HEK293 (cell line): ENCODE measurements at regions not wholly inside any gene's neighbourhood (a gene's known extent, or its start where the extent isn't known, plus 50 kb on each side); places are given as distances from the start of the nearest gene placed in this dataset.

Experiments used
- CTCF ChIA-PET: fragments of 350-600 bp; formaldehyde crosslinking; extraction: SDS; loops from one replicate; lab custom pipeline; 2021; ENCODE audit warnings: antibody characterized with exemption; lab: Yijun Ruan, JAX
- POLR2A ChIA-PET: fragments of 300-600 bp; formaldehyde crosslinking; extraction: SDS; loops from one replicate; lab custom pipeline; 2020; ENCODE audit warnings: antibody characterized with exemption, inconsistent platforms; lab: Yijun Ruan, JAX
- H3K27ac ChIP-seq: fragments of 200-500 bp; sonication (Bioruptor generic); 2 replicates; pipeline ENCODE4 v1.5.1; 2014; ENCODE audit warnings: low read depth, low read length, control low read depth, inconsistent platforms; ENCODE audit errors: extremely low read depth
- H3K36me3 ChIP-seq, 2 experiments: fragments of 200-500 bp in 1 of 2; sonication (Bioruptor generic) in 1 of 2; 1 replicate in 1 of 2; 2 replicates in 1 of 2; pipeline ENCODE4 v1.5.1; 2014 to 2017; ENCODE audit warnings: inconsistent platforms in 2 of 2, low read length in 2 of 2; ENCODE audit not compliant: control insufficient read depth in 2 of 2, insufficient read depth in 1 of 2
- H3K4me1 ChIP-seq: fragments of 200-500 bp; sonication (Bioruptor generic); 2 replicates; pipeline ENCODE4 v1.5.1; 2014; ENCODE audit warnings: mild to moderate bottlenecking, low read length, inconsistent platforms; ENCODE audit not compliant: control insufficient read depth, insufficient read depth
- H3K4me3 ChIP-seq: 2 replicates; pipeline ENCODE4 v1.5.1; 2011; ENCODE audit warnings: low read depth, mild to moderate bottlenecking, control low read depth, low read length, moderate library complexity
- H3K9me3 ChIP-seq: fragments of 200-500 bp; sonication (Bioruptor generic); 2 replicates; pipeline ENCODE4 v1.5.1; 2014; ENCODE audit warnings: low read depth, low read length, inconsistent platforms; ENCODE audit not compliant: control insufficient read depth, insufficient read depth
- EGR2 ChIP-seq: fragments of 450-650 bp; formaldehyde crosslinking; IDR thresholded peaks from 2 replicates; pipeline ENCODE4 v1.5.1; 2016; ENCODE audit warnings: low read depth, missing biosample characterization, missing genetic modification characterization
- IKZF3 ChIP-seq: fragments of 450-650 bp; IDR thresholded peaks from 2 replicates; pipeline ENCODE4 v1.5.0; 2018; ENCODE audit warnings: missing biosample characterization, mild to moderate bottlenecking, missing genetic modification characterization, moderate library complexity
- MEIS1 ChIP-seq: sonication (generic); formaldehyde crosslinking; IDR thresholded peaks from 2 replicates; pipeline ENCODE4 v1.8.1; 2022; ENCODE audit warnings: missing genetic modification reagents, mild to moderate bottlenecking, borderline replicate concordance
- MZF1 ChIP-seq: fragments of 450-650 bp; formaldehyde crosslinking; IDR thresholded peaks from 2 replicates; pipeline ENCODE4 v1.5.1; 2017; ENCODE audit warnings: missing biosample characterization, missing genetic modification characterization, borderline replicate concordance
- PRDM1 ChIP-seq: fragments of 450-650 bp; formaldehyde crosslinking; IDR thresholded peaks from 2 replicates; pipeline ENCODE4; 2016; ENCODE audit warnings: missing biosample characterization, missing genetic modification characterization
- REPIN1 ChIP-seq: fragments of 450-650 bp; formaldehyde crosslinking; IDR thresholded peaks from 2 replicates; pipeline ENCODE4 v1.5.1; 2017; ENCODE audit warnings: missing biosample characterization, missing genetic modification characterization, low read depth
- ZBTB17 ChIP-seq: fragments of 450-650 bp; formaldehyde crosslinking; IDR thresholded peaks from 2 replicates; pipeline ENCODE4 v1.5.1; 2016; ENCODE audit warnings: missing biosample characterization, missing genetic modification characterization
- ZBTB20 ChIP-seq: fragments of 450-650 bp; formaldehyde crosslinking; IDR thresholded peaks from 2 replicates; pipeline ENCODE4 v1.5.1; 2016; ENCODE audit warnings: missing biosample characterization, missing genetic modification characterization
- ZFP37 ChIP-seq: fragments of 450-650 bp; formaldehyde crosslinking; IDR thresholded peaks from 2 replicates; pipeline ENCODE4 v1.5.1; 2016; ENCODE audit warnings: missing biosample characterization, missing genetic modification characterization
- ZNF140 ChIP-seq: fragments of 450-650 bp; formaldehyde crosslinking; IDR thresholded peaks from 2 replicates; pipeline ENCODE4 v1.5.1; 2016; ENCODE audit warnings: missing biosample characterization, missing genetic modification characterization
- ZNF16 ChIP-seq: fragments of 450-650 bp; formaldehyde crosslinking; IDR thresholded peaks from 2 replicates; pipeline ENCODE4 v1.5.1; 2016; ENCODE audit warnings: low read depth, missing biosample characterization, missing genetic modification characterization
- ZNF2 ChIP-seq: fragments of 450-650 bp; formaldehyde crosslinking; IDR thresholded peaks from 2 replicates; pipeline ENCODE4 v1.5.1; 2016; ENCODE audit warnings: missing biosample characterization, missing genetic modification characterization
- ZNF202 ChIP-seq: fragments of 450-650 bp; formaldehyde crosslinking; IDR thresholded peaks from 2 replicates; pipeline ENCODE4 v1.5.1; 2016; ENCODE audit warnings: missing biosample characterization, missing genetic modification characterization, borderline replicate concordance
- ZNF214 ChIP-seq: fragments of 450-650 bp; formaldehyde crosslinking; IDR thresholded peaks from 2 replicates; pipeline ENCODE4 v1.5.1; 2017; ENCODE audit warnings: missing biosample characterization, mild to moderate bottlenecking, missing genetic modification characterization, borderline replicate concordance
- ZNF23 ChIP-seq: fragments of 450-650 bp; formaldehyde crosslinking; IDR thresholded peaks from 2 replicates; pipeline ENCODE4 v1.5.1; 2016; ENCODE audit warnings: missing biosample characterization, missing genetic modification characterization, borderline replicate concordance
- ZNF239 ChIP-seq: fragments of 450-650 bp; formaldehyde crosslinking; IDR thresholded peaks from 2 replicates; pipeline ENCODE4 v1.5.1; 2016; ENCODE audit warnings: missing biosample characterization, missing genetic modification characterization
- ZNF311 ChIP-seq: fragments of 450-650 bp; formaldehyde crosslinking; IDR thresholded peaks from 2 replicates; pipeline ENCODE4 v1.5.1; 2017; ENCODE audit warnings: missing biosample characterization, missing genetic modification characterization, borderline replicate concordance
- ZNF549 ChIP-seq: fragments of 450-650 bp; IDR thresholded peaks from 2 replicates; pipeline ENCODE4 v1.5.1; 2018; ENCODE audit warnings: missing biosample characterization, missing genetic modification characterization, mild to moderate bottlenecking, inconsistent platforms, moderate library complexity
- ZNF600 ChIP-seq: fragments of 450-650 bp; formaldehyde crosslinking; IDR thresholded peaks from 2 replicates; pipeline ENCODE4 v1.5.1; 2016; ENCODE audit warnings: missing biosample characterization, missing genetic modification characterization
- ZNF664 ChIP-seq: fragments of 450-650 bp; formaldehyde crosslinking; IDR thresholded peaks from 2 replicates; pipeline ENCODE4 v1.5.1; 2016; ENCODE audit warnings: missing biosample characterization, missing genetic modification characterization
- ZNF777 ChIP-seq: fragments of 450-650 bp; formaldehyde crosslinking; IDR thresholded peaks from 2 replicates; pipeline ENCODE4 v1.5.1; 2017; ENCODE audit warnings: missing biosample characterization, missing genetic modification characterization, borderline replicate concordance
- ZNF830 ChIP-seq: fragments of 450-650 bp; IDR thresholded peaks from 2 replicates; pipeline ENCODE4 v1.5.0; 2018; ENCODE audit warnings: missing biosample characterization, missing genetic modification characterization, low read depth, mild to moderate bottlenecking, moderate library complexity
- ZNF837 ChIP-seq: fragments of 450-650 bp; formaldehyde crosslinking; IDR thresholded peaks from 2 replicates; pipeline ENCODE4 v1.5.1; 2016; ENCODE audit warnings: missing biosample characterization, missing genetic modification characterization
- ZSCAN16 ChIP-seq: fragments of 450-650 bp; formaldehyde crosslinking; IDR thresholded peaks from 2 replicates; pipeline ENCODE4 v1.5.1; 2016; ENCODE audit warnings: missing biosample characterization, missing genetic modification characterization
- TF ChIP-seq, protein P1 (sequence below): fragments of 450-650 bp; formaldehyde crosslinking; IDR thresholded peaks from 2 replicates; pipeline ENCODE4 v1.5.1; 2016; ENCODE audit warnings: missing biosample characterization, missing genetic modification characterization
- TF ChIP-seq, protein P2 (sequence below): fragments of 450-650 bp; formaldehyde crosslinking; IDR thresholded peaks from 2 replicates; pipeline ENCODE4 v1.5.1; 2016; ENCODE audit warnings: missing biosample characterization, missing genetic modification characterization

DNA sequence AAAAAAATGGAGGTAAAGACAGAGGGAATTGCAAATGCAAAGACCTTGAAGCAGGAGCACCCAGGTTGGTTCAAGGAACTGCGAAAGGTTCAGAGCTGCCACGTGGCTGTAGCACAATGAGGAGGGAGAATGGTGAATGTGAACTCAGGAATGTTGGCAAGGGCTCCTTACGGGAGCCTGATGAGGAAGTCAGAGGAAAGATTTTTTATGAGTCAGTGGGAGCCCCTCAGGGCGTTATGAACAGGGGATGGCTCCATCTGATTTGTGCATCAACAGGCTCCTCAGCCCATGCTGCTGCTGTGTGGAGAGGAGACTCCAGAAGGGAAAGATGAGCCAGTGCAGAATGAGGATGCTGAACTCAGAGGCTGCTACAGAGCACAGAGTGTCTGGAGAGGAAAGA lies 194.4 kb downstream of the ARRDC4 start (continued):
- TF ChIP-seq ZNF23 (tag by site-specific recombination) = no peak
- TF ChIP-seq, all 188 proteins: peak for 0

DNA sequence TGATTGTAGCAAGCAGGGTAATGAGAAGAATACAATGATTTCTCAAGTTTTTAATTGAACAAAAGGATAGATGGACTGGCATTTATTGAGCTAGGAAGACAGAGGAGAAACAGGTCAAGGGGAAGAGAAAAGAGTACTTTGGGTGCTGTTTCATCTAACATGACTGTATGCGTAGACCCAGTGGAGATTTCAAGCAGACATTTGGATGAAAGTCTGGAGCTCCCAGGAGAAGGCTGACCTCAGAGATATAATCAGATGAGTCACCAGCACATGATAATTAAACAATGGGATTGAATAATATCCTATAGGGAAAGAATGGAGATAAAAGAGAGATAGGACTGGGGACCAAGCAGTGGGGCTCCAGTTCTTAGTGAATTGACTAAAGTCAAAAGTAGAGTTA lies 194.9 kb downstream of the ARRDC4 start:
- H3K36me3 ChIP-seq = no peaks in the 10 kb centered on the region
- H3K4me3 ChIP-seq = no peak overlapping the region
- H3K4me1 ChIP-seq = no peaks in the 10 kb centered on the region; the same call in 1 of the 2 replicates
- H3K27ac ChIP-seq = no peak overlapping the region
- TF ChIP-seq MZF1 (tag by site-specific recombination) (no peak), ZNF777 (no peak), ZNF140 (tag by site-specific recombination) (no peak), ZNF239 (no peak), PRDM1 (tag by site-specific recombination) (no peak), ZFP37 (no peak), EGR2 (tag by site-specific recombination) (no peak), ZNF311 (no peak), ZNF600 (tag by site-specific recombination) (no peak), ZBTB17 (tag by site-specific recombination) (no peak), ZNF202 (tag by site-specific recombination) (no peak), IKZF3 (tag by site-specific recombination) (no peak), REPIN1 (tag by site-specific recombination) (no peak)
- TF ChIP-seq, protein P1, sequence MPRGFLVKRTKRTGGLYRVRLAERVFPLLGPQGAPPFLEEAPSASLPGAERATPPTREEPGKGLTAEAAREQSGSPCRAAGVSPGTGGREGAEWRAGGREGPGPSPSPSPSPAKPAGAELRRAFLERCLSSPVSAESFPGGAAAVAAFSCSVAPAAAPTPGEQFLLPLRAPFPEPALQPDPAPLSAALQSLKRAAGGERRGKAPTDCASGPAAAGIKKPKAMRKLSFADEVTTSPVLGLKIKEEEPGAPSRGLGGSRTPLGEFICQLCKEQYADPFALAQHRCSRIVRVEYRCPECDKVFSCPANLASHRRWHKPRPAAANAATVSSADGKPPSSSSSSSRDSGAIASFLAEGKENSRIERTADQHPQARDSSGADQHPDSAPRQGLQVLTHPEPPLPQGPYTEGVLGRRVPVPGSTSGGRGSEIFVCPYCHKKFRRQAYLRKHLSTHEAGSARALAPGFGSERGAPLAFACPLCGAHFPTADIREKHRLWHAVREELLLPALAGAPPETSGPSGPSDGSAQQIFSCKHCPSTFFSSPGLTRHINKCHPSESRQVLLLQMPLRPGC (tag by site-specific recombination) = no peak
- TF ChIP-seq, protein P2, sequence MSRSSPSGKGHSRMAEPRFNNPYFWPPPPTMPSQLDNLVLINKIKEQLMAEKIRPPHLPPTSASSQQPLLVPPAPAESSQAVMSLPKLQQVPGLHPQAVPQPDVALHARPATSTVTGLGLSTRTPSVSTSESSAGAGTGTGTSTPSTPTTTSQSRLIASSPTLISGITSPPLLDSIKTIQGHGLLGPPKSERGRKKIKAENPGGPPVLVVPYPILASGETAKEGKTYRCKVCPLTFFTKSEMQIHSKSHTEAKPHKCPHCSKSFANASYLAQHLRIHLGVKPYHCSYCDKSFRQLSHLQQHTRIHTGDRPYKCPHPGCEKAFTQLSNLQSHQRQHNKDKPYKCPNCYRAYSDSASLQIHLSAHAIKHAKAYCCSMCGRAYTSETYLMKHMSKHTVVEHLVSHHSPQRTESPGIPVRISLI (tag by site-specific recombination) = no peak
- TF ChIP-seq, all 188 proteins: peak for 0
- ChIA-PET POLR2A (no interaction called here), CTCF (interaction anchor here (1.2 to 1.7 kb wide), 3 partner anchors 23 to 250 kb away, joined by 3 to 5 read pairs (median 5); no protein-coding TSS in a partner anchor)
- H3K9me3 ChIP-seq = no peaks in the 10 kb centered on the region; the same call in 1 of the 2 replicates

DNA sequence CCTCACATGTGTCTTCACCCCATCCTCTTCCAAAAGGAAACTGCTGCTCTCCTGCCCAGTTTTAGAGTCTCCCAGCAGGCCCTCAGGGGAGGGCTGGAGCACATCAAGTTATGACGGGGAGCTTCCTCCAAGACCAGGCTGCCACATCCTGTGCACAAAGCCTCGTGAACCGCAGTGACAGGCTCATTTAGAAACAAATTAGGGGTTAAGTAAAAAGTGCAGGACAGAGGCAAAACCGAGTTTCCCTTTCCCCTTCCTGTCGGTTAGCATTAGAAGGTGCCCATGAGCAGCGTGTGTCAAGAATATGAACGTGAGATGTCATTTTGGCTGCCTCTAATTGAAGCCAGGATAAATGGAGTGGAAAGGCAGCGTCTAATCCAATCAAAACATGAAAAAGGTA lies 199.7 kb downstream of the ARRDC4 start:
- Histone ChIP-seq H3K9me3 (no peaks in the 10 kb centered on the region), H3K4me3 (no peak overlapping the region), H3K36me3 (no peaks in the 10 kb centered on the region), H3K27ac (no peak overlapping the region), H3K4me1 (no peaks in the 10 kb centered on the region; the same call in 1 of the 2 replicates)
- TF ChIP-seq ZBTB20 (tag by site-specific recombination) (no peak), MEIS1 (no peak), ZNF837 (tag by site-specific recombination) (no peak), ZNF16 (tag by site-specific recombination) (no peak), ZNF664 (tag by site-specific recombination) (no peak), ZNF140 (tag by site-specific recombination) (no peak), ZNF830 (tag by site-specific recombination) (no peak), ZNF549 (tag by site-specific recombination) (no peak), ZNF2 (tag by site-specific recombination) (no peak), ZNF214 (tag by site-specific recombination) (no peak), ZSCAN16 (tag by site-specific recombination) (no peak)
- ChIA-PET POLR2A (no interaction called here), CTCF (interaction anchor here (1.0 kb wide), 1 partner anchor 133 kb away, joined by 3 read pairs; no protein-coding TSS in a partner anchor)
